IMR-90 (cell line): ENCODE measurements at regions not wholly inside any gene's neighbourhood (a gene's known extent, or its start where the extent isn't known, plus 50 kb on each side); places are given as distances from the start of the nearest gene placed in this dataset.

Experiments used
- CEBPB ChIP-seq: IDR thresholded peaks from 2 replicates; pipeline ENCODE4 v1.6.1; 2012; ENCODE audit warnings: low read depth, low read length, improper control_type of control experiment
- POLR2A ChIP-seq: IDR thresholded peaks from 2 replicates; pipeline ENCODE4 v1.6.1; 2012; ENCODE audit warnings: mild to moderate bottlenecking, low read depth, low read length
- RAD21 ChIP-seq: IDR thresholded peaks from 2 replicates; pipeline ENCODE4 v1.6.1; 2012; ENCODE audit warnings: low read length, improper control_type of control experiment
- RFX5 ChIP-seq: IDR thresholded peaks from 2 replicates; pipeline ENCODE4 v1.8.0; 2012; ENCODE audit warnings: low read depth, mild to moderate bottlenecking, low read length, moderate library complexity
- SMC3 ChIP-seq: fragments of 150-350 bp; IDR thresholded peaks from 2 replicates; pipeline ENCODE4 v1.6.1; 2016; ENCODE audit warnings: low read depth, mild to moderate bottlenecking, antibody characterized with exemption, low read length, moderate library complexity
- TF ChIP-seq, protein P1 (sequence below): conservative IDR thresholded peaks from 2 replicates; pipeline ENCODE4 v1.5.1; 2012; ENCODE audit warnings: mild to moderate bottlenecking, low read depth, low read length, improper control_type of control experiment
- TF ChIP-seq, protein P2 (sequence below): fragments of 150-350 bp; IDR thresholded peaks from 2 replicates; pipeline ENCODE4 v1.6.1; 2016; ENCODE audit warnings: low read depth, mild to moderate bottlenecking, low read length, moderate library complexity, borderline replicate concordance
- TF ChIP-seq, protein P3 (sequence below): fragments of 150-350 bp; IDR thresholded peaks from 2 replicates; pipeline ENCODE4 v1.6.1; 2017; ENCODE audit warnings: mild to moderate bottlenecking, antibody characterized with exemption, low read length, low read depth

DNA sequence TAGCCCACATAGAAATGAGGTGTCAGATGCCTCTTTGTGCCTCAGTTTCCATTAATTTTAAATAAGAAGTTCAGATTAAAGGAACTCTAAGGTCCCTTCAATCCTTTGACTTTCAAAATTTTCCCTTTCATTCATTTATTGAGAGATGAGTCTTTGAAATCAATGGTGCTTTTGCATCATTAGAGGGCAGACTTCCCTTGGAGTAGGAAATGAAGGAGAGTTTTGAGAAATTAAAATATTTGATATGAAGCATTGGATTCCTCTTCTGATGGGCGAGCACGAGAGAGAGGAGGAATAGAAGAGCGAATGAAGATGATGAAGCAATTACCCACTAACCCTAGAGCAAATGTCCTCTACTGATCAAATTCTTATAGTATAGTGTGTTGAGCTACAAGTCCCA lies 105.7 kb downstream of the EDN1 start:
- TF ChIP-seq RFX5 (no peak), POLR2A (no peak), SMC3 (peak; percentile 58), RAD21 (peak; percentile 58), CEBPB (no peak)
- TF ChIP-seq, protein P1, sequence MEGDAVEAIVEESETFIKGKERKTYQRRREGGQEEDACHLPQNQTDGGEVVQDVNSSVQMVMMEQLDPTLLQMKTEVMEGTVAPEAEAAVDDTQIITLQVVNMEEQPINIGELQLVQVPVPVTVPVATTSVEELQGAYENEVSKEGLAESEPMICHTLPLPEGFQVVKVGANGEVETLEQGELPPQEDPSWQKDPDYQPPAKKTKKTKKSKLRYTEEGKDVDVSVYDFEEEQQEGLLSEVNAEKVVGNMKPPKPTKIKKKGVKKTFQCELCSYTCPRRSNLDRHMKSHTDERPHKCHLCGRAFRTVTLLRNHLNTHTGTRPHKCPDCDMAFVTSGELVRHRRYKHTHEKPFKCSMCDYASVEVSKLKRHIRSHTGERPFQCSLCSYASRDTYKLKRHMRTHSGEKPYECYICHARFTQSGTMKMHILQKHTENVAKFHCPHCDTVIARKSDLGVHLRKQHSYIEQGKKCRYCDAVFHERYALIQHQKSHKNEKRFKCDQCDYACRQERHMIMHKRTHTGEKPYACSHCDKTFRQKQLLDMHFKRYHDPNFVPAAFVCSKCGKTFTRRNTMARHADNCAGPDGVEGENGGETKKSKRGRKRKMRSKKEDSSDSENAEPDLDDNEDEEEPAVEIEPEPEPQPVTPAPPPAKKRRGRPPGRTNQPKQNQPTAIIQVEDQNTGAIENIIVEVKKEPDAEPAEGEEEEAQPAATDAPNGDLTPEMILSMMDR, result peak; percentile 51
- TF ChIP-seq, protein P2, sequence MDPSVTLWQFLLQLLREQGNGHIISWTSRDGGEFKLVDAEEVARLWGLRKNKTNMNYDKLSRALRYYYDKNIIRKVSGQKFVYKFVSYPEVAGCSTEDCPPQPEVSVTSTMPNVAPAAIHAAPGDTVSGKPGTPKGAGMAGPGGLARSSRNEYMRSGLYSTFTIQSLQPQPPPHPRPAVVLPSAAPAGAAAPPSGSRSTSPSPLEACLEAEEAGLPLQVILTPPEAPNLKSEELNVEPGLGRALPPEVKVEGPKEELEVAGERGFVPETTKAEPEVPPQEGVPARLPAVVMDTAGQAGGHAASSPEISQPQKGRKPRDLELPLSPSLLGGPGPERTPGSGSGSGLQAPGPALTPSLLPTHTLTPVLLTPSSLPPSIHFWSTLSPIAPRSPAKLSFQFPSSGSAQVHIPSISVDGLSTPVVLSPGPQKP, result no peak
- TF ChIP-seq, protein P3, sequence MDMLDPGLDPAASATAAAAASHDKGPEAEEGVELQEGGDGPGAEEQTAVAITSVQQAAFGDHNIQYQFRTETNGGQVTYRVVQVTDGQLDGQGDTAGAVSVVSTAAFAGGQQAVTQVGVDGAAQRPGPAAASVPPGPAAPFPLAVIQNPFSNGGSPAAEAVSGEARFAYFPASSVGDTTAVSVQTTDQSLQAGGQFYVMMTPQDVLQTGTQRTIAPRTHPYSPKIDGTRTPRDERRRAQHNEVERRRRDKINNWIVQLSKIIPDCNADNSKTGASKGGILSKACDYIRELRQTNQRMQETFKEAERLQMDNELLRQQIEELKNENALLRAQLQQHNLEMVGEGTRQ, result no peak
